ENCODE measurements at regions not wholly inside any gene's neighbourhood (a gene's known extent, or its start where the extent isn't known, plus 50 kb on each side); places are given as distances from the start of the nearest gene placed in this dataset.

GRCh38 chr6:2488578-2488977 is 243.2 kb upstream of the GMDS start:
- WGBS, 2 experiments (ENCODE audit: insufficient coverage in 1 of 2, insufficient read length in 1 of 2) = 72 to 88% methylated on average over 3 to 6 of the region's 6 CpGs
- TF ChIP-seq, protein P1, sequence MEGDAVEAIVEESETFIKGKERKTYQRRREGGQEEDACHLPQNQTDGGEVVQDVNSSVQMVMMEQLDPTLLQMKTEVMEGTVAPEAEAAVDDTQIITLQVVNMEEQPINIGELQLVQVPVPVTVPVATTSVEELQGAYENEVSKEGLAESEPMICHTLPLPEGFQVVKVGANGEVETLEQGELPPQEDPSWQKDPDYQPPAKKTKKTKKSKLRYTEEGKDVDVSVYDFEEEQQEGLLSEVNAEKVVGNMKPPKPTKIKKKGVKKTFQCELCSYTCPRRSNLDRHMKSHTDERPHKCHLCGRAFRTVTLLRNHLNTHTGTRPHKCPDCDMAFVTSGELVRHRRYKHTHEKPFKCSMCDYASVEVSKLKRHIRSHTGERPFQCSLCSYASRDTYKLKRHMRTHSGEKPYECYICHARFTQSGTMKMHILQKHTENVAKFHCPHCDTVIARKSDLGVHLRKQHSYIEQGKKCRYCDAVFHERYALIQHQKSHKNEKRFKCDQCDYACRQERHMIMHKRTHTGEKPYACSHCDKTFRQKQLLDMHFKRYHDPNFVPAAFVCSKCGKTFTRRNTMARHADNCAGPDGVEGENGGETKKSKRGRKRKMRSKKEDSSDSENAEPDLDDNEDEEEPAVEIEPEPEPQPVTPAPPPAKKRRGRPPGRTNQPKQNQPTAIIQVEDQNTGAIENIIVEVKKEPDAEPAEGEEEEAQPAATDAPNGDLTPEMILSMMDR (conservative IDR thresholded peaks at IDR 0.05) = no peak

GRCh38 chr6:2485116-2485515 is 239.7 kb upstream of the GMDS start:
- Histone ChIP-seq H3K27ac (ENCODE audit: low read depth, low read length) (no peak overlapping the region), H3K27me3 (ENCODE audit: control insufficient read depth, insufficient read depth, low read length, poor library complexity, severe bottlenecking) (no peaks in the 10 kb centered on the region), H3K4me1 (ENCODE audit: control insufficient read depth, insufficient read depth, low read length) (no peaks in the 10 kb centered on the region), H3K9me3 (ENCODE audit: control insufficient read depth, low read length) (no peaks in the 10 kb centered on the region), H3K4me3 (ENCODE audit: low read length) (no peak overlapping the region), H3K36me3 (ENCODE audit: control insufficient read depth, insufficient read depth, low read length) (no peaks in the 10 kb centered on the region), H3K9ac (ENCODE audit: extremely low read depth, low read length, poor library complexity, severe bottlenecking) (no peak overlapping the region)
- H3K4me1 Mint-ChIP-seq = no peaks in the 10 kb centered on the region
- no peak overlapping the region for H3K4me3 Mint-ChIP-seq
- H3K27me3 Mint-ChIP-seq (ENCODE audit: insufficient read depth) = no peaks in the 10 kb centered on the region
- peaks cover 20% of the 10 kb centered on the region for H3K9me3 Mint-ChIP-seq
- no peak for DNase-seq
- H3K36me3 Mint-ChIP-seq (ENCODE audit: low read depth) = no peaks in the 10 kb centered on the region
- TF ChIP-seq, protein P1 (conservative IDR thresholded peaks at IDR 0.05) = no peak
- WGBS, 2 experiments (ENCODE audit: insufficient coverage in 1 of 2, insufficient read length in 1 of 2) = 90 to 98% methylated on average over 5 to 7 of the region's 7 CpGs
- H3K27ac Mint-ChIP-seq = no peak overlapping the region

More at GRCh38 chr6:2488578-2488977, 243.2 kb upstream of the GMDS start:
- no peak for DNase-seq
- Mint-ChIP-seq H3K9me3 (peaks cover 7% of the 10 kb centered on the region), H3K4me3 (no peak overlapping the region), H3K36me3 (ENCODE audit: low read depth) (no peaks in the 10 kb centered on the region), H3K27ac (no peak overlapping the region), H3K27me3 (ENCODE audit: insufficient read depth) (no peaks in the 10 kb centered on the region), H3K4me1 (no peaks in the 10 kb centered on the region)
- Histone ChIP-seq H3K9ac (ENCODE audit: extremely low read depth, low read length, poor library complexity, severe bottlenecking) (no peak overlapping the region), H3K27ac (ENCODE audit: low read depth, low read length) (no peak overlapping the region), H3K9me3 (ENCODE audit: control insufficient read depth, low read length) (no peaks in the 10 kb centered on the region), H3K27me3 (ENCODE audit: control insufficient read depth, insufficient read depth, low read length, poor library complexity, severe bottlenecking) (no peaks in the 10 kb centered on the region), H3K4me1 (ENCODE audit: control insufficient read depth, insufficient read depth, low read length) (no peaks in the 10 kb centered on the region), H3K4me3 (ENCODE audit: low read length) (no peak overlapping the region), H3K36me3 (ENCODE audit: control insufficient read depth, insufficient read depth, low read length) (no peaks in the 10 kb centered on the region)

DNA sequence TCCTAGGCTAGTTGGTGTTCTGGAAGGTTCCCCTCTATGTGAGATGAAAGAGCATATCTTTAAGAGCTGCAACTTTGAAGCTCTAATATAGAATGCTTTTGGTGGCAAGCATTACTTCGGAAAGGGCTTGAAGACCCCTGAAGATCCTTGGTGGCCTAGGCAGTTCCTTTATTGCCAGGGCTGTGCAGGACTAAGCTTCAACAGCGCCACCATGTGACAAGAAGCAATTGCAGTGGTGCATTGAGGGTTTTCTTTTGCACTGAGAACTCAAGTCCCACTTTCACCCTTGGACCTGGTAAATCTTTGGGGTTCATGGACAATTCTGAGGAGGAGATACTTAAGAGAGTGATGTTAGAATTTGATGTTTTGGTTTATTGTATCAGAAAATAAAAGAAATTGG is 237.4 kb upstream of the GMDS start:
- Mint-ChIP-seq H3K4me3 (no peak overlapping the region), H3K4me1 (no peaks in the 10 kb centered on the region), H3K9me3 (peaks cover 20% of the 10 kb centered on the region), H3K27ac (no peak overlapping the region), H3K27me3 (ENCODE audit: insufficient read depth) (no peaks in the 10 kb centered on the region), H3K36me3 (ENCODE audit: low read depth) (no peaks in the 10 kb centered on the region)
- Histone ChIP-seq H3K36me3 (ENCODE audit: control insufficient read depth, insufficient read depth, low read length) (no peaks in the 10 kb centered on the region), H3K9me3 (ENCODE audit: control insufficient read depth, low read length) (no peaks in the 10 kb centered on the region), H3K4me1 (ENCODE audit: control insufficient read depth, insufficient read depth, low read length) (no peaks in the 10 kb centered on the region), H3K27me3 (ENCODE audit: control insufficient read depth, insufficient read depth, low read length, poor library complexity, severe bottlenecking) (no peaks in the 10 kb centered on the region), H3K4me3 (ENCODE audit: low read length) (no peak overlapping the region), H3K27ac (ENCODE audit: low read depth, low read length) (no peak overlapping the region), H3K9ac (ENCODE audit: extremely low read depth, low read length, poor library complexity, severe bottlenecking) (no peak overlapping the region)
- no peak for DNase-seq
- TF ChIP-seq, protein P1 (conservative IDR thresholded peaks at IDR 0.05) = peak; percentile 49
- 83 to 95% methylated on average over 2 of the region's 2 CpGs for WGBS, 2 experiments (ENCODE audit: insufficient coverage in 1 of 2, insufficient read length in 1 of 2)

All from endodermal cell (in vitro differentiated cells).